ENCODE measurements at regions not wholly inside any gene's neighbourhood (a gene's known extent, or its start where the extent isn't known, plus 50 kb on each side); places are given as distances from the start of the nearest gene placed in this dataset.
A peak's percentile ranks its signal among the peaks of the same experiment; 100 is the strongest.
"Not testable (repeated sequence)": the region's sequence is repeated elsewhere in the genome, so short reads cannot be mapped to it uniquely, and the experiment has no call there.

GRCh38 chr11:38006466-38006865, 1408.4 kb upstream of the RAG2 start:
- no peak for DNase-seq (ENCODE audit: low read depth)

- DNase-seq (ENCODE audit: low read depth): no peak
Observed at GRCh38 chr11:38005597-38005996, 1407.6 kb upstream of the RAG2 start.

- no peak for DNase-seq (ENCODE audit: low read depth)
Observed at GRCh38 chr11:37999171-37999570, 1401.1 kb upstream of the RAG2 start.

- DNase-seq (ENCODE audit: low read depth): no peak
Observed at GRCh38 chr11:37995886-37996285, 1397.8 kb upstream of the RAG2 start.

GRCh38 chr11:37988031-37988430, 1390.0 kb upstream of the RAG2 start:
- no peak for DNase-seq (ENCODE audit: low read depth)

GRCh38 chr11:37984991-37985390, 1387.0 kb upstream of the RAG2 start:
- DNase-seq (ENCODE audit: low read depth): peak; percentile 34

DNA sequence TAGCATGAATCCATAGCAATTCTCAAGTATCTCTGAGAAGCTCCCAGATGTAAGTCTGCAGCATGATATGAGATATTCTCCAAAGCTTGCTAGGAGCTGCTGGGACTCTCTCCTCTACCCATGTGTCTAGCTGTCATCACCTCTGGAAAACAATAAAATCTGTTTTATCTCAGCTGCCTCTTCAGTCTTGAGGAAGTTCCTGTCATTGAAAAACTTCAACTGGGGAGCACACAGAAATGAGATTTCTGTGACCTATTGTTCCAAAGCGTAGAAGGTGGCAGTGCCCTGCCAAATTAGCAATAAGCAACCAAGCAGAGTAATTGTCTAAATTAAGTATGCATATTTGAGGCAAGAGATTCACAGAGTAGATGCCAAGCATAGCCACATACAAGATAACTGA, 1380.6 kb upstream of the RAG2 start:
- DNase-seq (ENCODE audit: low read depth): no peak

- DNase-seq (ENCODE audit: low read depth): no peak
Observed at GRCh38 chr11:37973941-37974340, 1375.9 kb upstream of the RAG2 start.

DNA sequence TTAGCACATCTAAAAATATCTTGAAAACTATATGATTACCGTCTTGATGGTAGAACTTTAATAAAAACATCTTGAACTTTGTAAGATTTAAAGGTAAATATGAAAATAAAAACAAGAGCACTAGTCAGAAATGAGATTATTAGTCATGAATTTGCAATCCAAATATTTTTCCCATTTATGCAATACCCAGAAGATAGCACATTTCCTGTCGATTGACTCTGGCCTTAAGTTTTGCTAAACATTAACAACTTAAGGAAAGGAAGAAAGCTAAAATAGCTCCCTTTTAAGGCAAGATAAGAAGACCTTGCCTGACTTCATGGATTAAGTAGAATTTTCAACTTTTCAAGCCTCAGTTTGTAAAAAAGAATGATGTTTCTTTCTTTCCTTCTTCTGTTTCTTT, 1374.7 kb upstream of the RAG2 start:
- DNase-seq (ENCODE audit: low read depth): peak; percentile 11

DNA sequence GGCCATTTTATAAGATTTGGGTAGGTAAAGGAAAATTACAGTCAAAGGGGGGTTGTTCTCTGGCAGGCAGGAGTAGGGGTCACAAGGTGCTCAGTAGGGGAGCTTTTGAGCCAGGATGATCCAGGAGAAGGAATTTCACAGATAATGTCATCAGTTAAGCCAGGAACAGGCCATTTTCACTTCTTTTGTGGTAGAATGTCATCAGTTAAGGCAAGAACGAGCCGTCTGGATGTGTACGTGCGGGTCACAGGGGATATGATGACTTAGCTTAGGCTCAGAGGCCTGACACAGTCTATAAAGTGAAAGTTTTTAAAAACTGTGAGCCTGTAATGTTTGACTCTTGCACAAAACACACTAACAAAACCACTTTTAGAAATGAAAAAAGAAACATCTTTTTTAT, 1371.3 kb upstream of the RAG2 start:
- not testable (repeated sequence) for DNase-seq (ENCODE audit: low read depth)

- no peak for DNase-seq (ENCODE audit: low read depth)
Observed at GRCh38 chr11:37968148-37968547, 1370.1 kb upstream of the RAG2 start.

DNA sequence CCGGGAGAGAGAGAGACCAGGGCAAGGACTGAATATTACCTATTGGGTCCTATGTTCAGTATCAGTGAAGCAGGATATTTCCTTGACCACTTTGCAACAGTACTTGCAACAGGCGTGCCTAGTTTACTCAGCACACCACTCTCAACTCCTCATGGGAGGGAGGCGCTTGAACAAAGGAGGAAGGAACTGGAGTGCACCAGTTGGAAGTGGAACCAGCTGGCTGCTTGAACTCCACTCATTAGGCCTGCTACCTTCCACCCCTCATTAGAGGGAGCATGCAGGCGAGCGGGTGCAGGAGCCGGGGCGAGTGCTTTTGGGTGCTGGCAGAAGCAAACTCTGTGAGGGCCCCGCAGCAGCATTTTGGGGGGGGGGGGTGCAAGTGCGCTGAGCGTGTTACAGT, 1369.6 kb upstream of the RAG2 start:
- DNase-seq (ENCODE audit: low read depth): no peak

DNA sequence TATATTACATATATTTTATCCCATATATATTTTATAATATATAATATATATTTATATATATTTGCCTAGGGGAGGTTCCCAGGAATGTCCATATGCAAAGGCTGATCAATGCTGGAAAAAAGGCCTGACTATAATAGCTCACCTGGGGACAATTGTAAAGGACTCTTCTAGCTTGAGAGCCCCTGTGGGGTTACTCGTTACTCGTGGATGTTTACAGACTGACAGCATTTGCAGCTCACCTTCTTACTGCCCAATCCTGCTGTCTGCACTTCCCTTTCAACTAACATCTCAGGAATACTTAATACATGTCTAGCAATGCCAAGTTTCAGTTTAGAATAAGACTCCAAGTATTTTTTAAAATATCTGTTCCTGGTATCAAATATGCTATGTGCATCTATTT, 1365.4 kb upstream of the RAG2 start:
- no peak for DNase-seq (ENCODE audit: low read depth)

GRCh38 chr11:37957717-37958116, 1359.7 kb upstream of the RAG2 start:
- DNase-seq (ENCODE audit: low read depth): no peak

- no peak for DNase-seq (ENCODE audit: low read depth)
Observed at GRCh38 chr11:37951996-37952395, 1354.0 kb upstream of the RAG2 start.

DNA sequence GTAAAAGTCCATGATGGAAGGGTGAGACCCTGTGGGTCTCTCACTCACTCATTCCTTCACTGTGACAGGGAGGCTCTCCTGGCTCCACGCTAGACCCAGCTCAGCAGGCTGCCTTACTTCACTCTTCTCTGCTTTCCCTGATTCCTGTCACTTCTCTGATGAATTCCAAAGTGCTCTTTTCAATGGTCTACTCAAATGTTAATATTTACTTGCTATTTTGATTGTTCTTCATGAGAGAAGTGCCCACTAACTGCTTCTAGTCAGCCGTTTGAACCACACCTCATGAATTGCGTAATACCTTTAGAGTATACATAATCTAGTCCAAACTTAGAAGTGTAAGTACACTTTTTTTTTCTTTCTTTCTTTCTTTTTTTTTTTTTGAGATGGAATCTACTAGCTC, 1350.2 kb upstream of the RAG2 start:
- DNase-seq (ENCODE audit: low read depth): no peak

DNA sequence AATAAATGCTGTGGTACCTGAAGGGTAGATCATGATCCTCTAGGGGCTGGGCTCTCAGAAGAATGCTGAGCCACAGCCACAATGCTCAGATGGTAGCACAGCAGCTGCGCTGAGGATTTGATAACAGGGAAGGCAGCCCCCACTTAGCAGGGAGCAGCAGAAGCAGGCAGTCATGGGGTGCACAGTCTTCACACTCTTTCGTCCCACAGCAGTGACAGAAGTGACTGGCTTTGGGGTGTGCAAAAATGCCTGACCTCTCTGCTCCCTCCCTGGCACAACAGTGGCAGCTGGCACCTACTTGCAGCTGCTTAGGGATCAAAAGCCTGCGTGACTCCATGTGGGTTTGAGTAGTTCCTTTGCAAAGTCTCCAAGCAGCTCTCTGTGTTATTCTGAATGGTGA, 1349.8 kb upstream of the RAG2 start:
- DNase-seq (ENCODE audit: low read depth): no peak

DNA sequence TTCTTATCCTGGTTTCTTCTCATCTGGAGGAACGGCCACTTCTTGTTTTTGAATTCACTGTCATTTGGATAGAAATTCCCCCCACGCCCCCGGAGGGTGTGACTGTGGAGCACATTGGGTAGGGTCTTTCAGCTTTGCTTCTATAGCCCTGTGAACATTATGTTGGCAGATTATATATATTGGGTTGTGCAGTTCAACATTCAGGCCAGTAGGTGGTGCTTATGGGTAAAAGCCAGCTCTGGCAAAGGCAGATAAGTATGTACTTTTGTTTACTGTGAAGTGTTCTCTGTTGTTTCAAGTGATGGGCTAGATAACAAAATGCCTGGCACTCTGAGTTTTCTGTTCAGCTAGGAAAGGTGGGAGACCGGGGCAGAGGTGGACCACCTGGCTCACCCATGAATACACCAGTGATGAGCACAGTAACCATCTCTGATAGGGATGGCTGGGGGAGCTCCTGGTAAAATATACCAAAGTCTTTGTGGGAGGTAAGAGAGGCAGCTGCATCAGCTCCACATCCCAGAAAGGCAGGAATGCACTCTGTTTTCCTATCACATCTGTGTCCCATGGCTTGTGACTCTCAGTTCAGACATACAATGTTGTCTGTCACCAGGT, 1348.2 kb upstream of the RAG2 start:
- peak; percentile 6 for DNase-seq (ENCODE audit: low read depth)

DNA sequence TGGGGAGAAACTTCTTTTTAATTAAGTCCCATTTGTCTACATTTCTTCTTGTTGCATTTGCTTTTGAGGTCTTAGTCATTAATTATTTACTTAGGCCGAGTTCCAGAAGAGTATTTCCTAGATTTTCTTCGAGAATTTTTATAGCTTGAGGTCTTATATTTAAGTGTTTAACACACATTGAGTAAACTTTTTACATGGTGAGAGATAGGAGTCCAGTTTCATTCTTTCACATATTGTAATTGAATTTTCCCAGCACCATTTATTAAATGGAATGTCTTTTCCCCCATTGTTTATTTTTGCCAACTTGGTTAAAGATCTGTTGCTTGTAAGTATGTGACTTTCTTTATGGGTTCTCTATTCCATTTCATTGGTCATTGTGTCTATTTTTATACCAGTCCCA, 1344.0 kb upstream of the RAG2 start:
- no peak for DNase-seq (ENCODE audit: low read depth)

DNA sequence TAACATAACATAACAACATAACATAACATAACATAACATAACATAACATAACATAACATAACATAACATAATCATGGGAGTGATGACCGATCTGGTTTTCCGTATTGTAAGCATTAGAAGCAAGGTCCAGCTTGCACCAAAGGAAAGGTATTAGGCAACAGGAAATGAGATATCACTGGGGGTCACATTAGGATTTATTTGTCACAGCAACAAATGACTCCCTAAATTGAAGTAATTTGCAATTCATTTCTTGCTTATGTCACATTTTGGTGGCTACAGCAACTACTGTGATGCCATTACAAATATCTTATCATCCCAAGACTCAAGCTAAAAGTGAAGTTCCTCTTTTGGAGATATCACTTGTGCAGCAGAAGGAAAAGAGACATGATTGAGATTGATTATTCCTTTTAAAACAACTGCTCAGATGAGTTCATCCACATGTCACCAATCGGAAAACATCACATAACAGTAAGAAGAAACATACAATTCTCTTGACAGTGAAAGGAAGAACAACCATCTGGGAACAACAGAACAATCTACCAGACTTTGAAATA, 1331.1 kb upstream of the RAG2 start:
- DNase-seq (ENCODE audit: low read depth): no peak

DNA sequence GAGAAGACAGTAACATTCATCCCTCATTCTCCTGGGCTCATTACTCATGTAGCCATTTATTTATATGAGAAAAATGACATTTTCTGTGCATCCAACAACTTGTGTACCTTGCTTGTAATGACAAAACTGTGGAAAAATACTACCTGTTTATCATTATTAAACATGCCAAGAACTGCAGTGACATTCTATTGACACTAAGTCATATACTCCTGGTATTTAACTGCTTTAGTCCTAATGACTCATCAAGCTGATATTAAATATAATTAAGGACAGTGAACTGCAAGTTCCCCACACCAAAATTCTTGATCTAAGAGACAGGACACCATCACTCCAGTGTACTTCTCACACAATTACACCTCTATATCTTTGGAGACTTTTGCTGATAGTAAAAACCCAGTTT, 1328.7 kb upstream of the RAG2 start:
- no peak for DNase-seq (ENCODE audit: low read depth)

DNA sequence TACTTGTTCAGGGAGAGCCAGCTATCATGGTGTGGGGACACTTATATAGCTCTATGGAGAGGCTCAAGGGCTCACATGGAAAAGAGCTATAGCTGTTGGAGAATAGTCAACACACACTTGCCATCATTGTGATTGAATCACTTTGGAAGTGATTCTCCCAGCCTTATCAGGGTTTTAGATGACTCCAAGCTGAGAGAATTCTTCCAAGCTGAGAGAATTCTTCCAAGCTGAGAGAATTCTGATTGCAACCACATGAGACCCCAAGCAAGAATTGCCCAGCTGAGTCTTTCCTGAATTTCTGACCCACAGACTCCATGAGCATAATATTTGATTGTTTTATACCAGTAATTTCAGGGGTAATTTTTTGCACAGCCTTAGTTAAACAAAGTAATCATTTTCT, 1318.3 kb upstream of the RAG2 start:
- no peak for DNase-seq (ENCODE audit: low read depth)

GRCh38 chr11:37914859-37915258, 1316.8 kb upstream of the RAG2 start:
- DNase-seq (ENCODE audit: low read depth): no peak

DNA sequence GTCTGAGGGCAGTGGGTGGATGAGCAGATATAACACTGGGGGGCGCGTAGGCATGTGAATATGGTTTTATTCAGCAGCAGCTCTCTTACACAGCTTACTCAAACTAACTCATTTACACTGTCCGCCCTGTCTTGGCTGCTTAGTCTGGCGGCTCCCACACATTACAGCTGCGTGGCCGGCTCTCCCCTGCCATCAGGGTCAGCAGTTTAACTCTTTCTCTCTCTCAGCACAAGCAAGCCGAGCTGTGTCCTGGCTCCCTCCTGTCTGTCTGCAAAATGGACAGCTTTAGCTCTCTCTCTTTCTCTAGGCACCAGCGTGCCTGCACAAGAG, 1310.1 kb upstream of the RAG2 start:
- no peak for DNase-seq (ENCODE audit: low read depth)

Data from stromal cell of bone marrow (primary cell).